HepG2 (cell line): ENCODE measurements at regions not wholly inside any gene's neighbourhood (a gene's known extent, or its start where the extent isn't known, plus 50 kb on each side); places are given as distances from the start of the nearest gene placed in this dataset.

ENCODE experiments used
- ATAC-seq: fragments of 200-7000 bp; cut with Tn5 transposase; 3 replicates; pipeline ENCODE4 v1.9.1; 2020; ENCODE audit warnings: mild to moderate bottlenecking, moderate library complexity
- BruUV-seq: library from RNA; stranded (reverse); fragments of 400-500 nt; replicated peaks from 2 replicates; lab custom pipeline; 2021; lab: Mats Ljungman, UMichigan
- CTCF ChIA-PET: fragments of 300-600 bp; formaldehyde crosslinking; extraction: SDS; loops from one replicate; lab custom pipeline; 2021; ENCODE audit warnings: low total read pairs, inconsistent platforms, low intra/inter-chr PET ratio; lab: Yijun Ruan, JAX
- POLR2A ChIA-PET: fragments of 350-600 bp; sonication (Branson Sonifier 250); formaldehyde crosslinking; loops from one replicate; lab custom pipeline; 2020; ENCODE audit warnings: antibody characterized with exemption, inconsistent platforms; lab: Yijun Ruan, JAX
- DNase-seq: peaks from one replicate; pipeline ENCODE4 v3.0.0-alpha.2; 2015; ENCODE audit warnings: low spot score
- FAIRE-seq: peaks from 3 replicates; lab custom pipeline; 2011; peaks lifted over from hg19 to GRCh38; lab: Jason Lieb, UNC
- H2AFZ ChIP-seq: one replicate; pipeline ENCODE4 v1.6.1; 2011; ENCODE audit warnings: low read length, inconsistent platforms
- H3K27ac ChIP-seq: fragments of 300-600 bp; 3 replicates; pipeline ENCODE4 v1.8.0; 2011; ENCODE audit warnings: mixed run types, mild to moderate bottlenecking, mixed read lengths, low read length, inconsistent platforms; ENCODE audit not compliant: insufficient read depth; ENCODE audit errors: extremely low read length
- H3K27me3 ChIP-seq, 2 experiments: fragments of 200-600 bp in 1 of 2; 2 replicates in 1 of 2; 3 replicates in 1 of 2; pipeline versions ENCODE4 v1.6.0 to v1.8.0; 2011; ENCODE audit warnings: low read length in 2 of 2, mild to moderate bottlenecking in 2 of 2, moderate library complexity in 2 of 2, inconsistent platforms in 1 of 2; ENCODE audit not compliant: insufficient read depth in 2 of 2, control insufficient read depth in 1 of 2
- H3K36me3 ChIP-seq, 2 experiments: fragments of 200-600 bp in 1 of 2; replicated peaks in 1 of 2; 2 replicates in 1 of 2; 3 replicates in 1 of 2; pipeline versions ENCODE4 v1.5.1 to v1.8.0; 2011; ENCODE audit warnings: low read length in 2 of 2, inconsistent platforms in 1 of 2; ENCODE audit not compliant: insufficient read depth in 2 of 2, control insufficient read depth in 1 of 2
- H3K4me1 ChIP-seq: 2 replicates; pipeline ENCODE4 v1.5.1; 2012; ENCODE audit warnings: low read length, inconsistent platforms; ENCODE audit not compliant: insufficient read depth
- H3K4me2 ChIP-seq: 2 replicates; pipeline ENCODE4 v1.6.0; 2011; ENCODE audit warnings: low read depth, low read length, inconsistent platforms
- H3K4me3 ChIP-seq, 3 experiments: fragments of 200-600 bp in 1 of 3; sonication (generic), shearing (Covaris generic) in 1 of 3; replicated peaks in 1 of 3; 2 replicates each; pipeline ENCODE4 v1.5.1; 2011 to 2016; ENCODE audit warnings: low read length in 3 of 3, inconsistent platforms in 2 of 3, low read depth in 2 of 3, mild to moderate bottlenecking in 2 of 3, control low read depth in 1 of 3, mixed read lengths in 1 of 3; ENCODE audit not compliant: insufficient read depth in 1 of 3
- H3K79me2 ChIP-seq: one replicate; pipeline ENCODE4 v1.6.1; 2011; ENCODE audit warnings: low read length, inconsistent platforms; ENCODE audit not compliant: insufficient read depth
- H3K9ac ChIP-seq: 2 replicates; pipeline ENCODE4 v1.6.0; 2011; ENCODE audit warnings: mild to moderate bottlenecking, low read depth, low read length, inconsistent platforms; ENCODE audit not compliant: insufficient read depth
- H3K9me3 ChIP-seq: 2 replicates; pipeline ENCODE4 v1.5.1; 2012; ENCODE audit warnings: mild to moderate bottlenecking, low read length
- H4K20me1 ChIP-seq: 2 replicates; pipeline ENCODE4 v1.6.0; 2011; ENCODE audit warnings: inconsistent platforms, mild to moderate bottlenecking, low read length, moderate library complexity; ENCODE audit not compliant: insufficient read depth
- ARID2 ChIP-seq: sonication (generic); formaldehyde crosslinking; IDR thresholded peaks from 2 replicates; pipeline ENCODE4 v1.8.1; 2022; ENCODE audit warnings: mild to moderate bottlenecking, missing genetic modification reagents, borderline replicate concordance
- ARNT ChIP-seq: fragments of 450-650 bp; IDR thresholded peaks from 2 replicates; pipeline ENCODE4 v1.6.1; 2017
- DDIT3 ChIP-seq: sonication (generic); formaldehyde crosslinking; IDR thresholded peaks from 2 replicates; pipeline ENCODE4 v1.4.0; 2020; ENCODE audit warnings: mild to moderate bottlenecking, missing genetic modification reagents
- EZH2 ChIP-seq: conservative IDR thresholded peaks from 2 replicates; pipeline ENCODE4 v1.6.1; 2012; ENCODE audit warnings: mild to moderate bottlenecking, low read depth, low read length, moderate library complexity
- KLF11 ChIP-seq: IDR thresholded peaks from 2 replicates; pipeline ENCODE4 v1.6.1; 2016; ENCODE audit warnings: missing compliant biosample characterization
- MAFK ChIP-seq, 2 experiments: IDR thresholded peaks in 1 of 2; conservative IDR thresholded peaks in 1 of 2; 2 replicates each; pipeline ENCODE4 v1.6.1; 2011; ENCODE audit warnings: improper control_type of control experiment in 2 of 2, low read length in 2 of 2
- NFYC ChIP-seq: IDR thresholded peaks from 2 replicates; pipeline ENCODE4 v1.6.1; 2016; ENCODE audit warnings: missing genetic modification reagents, missing compliant biosample characterization
- NR2F6 ChIP-seq, 2 experiments: IDR thresholded peaks; 2 replicates each; pipeline ENCODE4 v1.6.1; 2016; ENCODE audit warnings: antibody characterized with exemption in 1 of 2, mild to moderate bottlenecking in 1 of 2
- PHB2 ChIP-seq: fragments of 450-650 bp; IDR thresholded peaks from 2 replicates; pipeline ENCODE4 v1.6.1; 2018; ENCODE audit not compliant: partially characterized antibody
- RCOR2 ChIP-seq: IDR thresholded peaks from 2 replicates; pipeline ENCODE4 v1.6.1; 2016; ENCODE audit warnings: missing biosample characterization, missing genetic modification reagents
- RFX3 ChIP-seq: IDR thresholded peaks from 2 replicates; pipeline ENCODE4 v1.6.1; 2016; ENCODE audit warnings: missing biosample characterization, missing genetic modification reagents
- TRIM24 ChIP-seq: sonication (generic); formaldehyde crosslinking; IDR thresholded peaks from 2 replicates; pipeline ENCODE4 v1.8.0; 2022; ENCODE audit warnings: mild to moderate bottlenecking, missing genetic modification reagents
- ZNF543 ChIP-seq: sonication (generic); formaldehyde crosslinking; IDR thresholded peaks from 2 replicates; pipeline ENCODE4 v1.4.0; 2020; ENCODE audit warnings: mild to moderate bottlenecking, missing genetic modification reagents
- WGBS: methylation state at CpG from one replicate; pipeline ENCODE4 v1.1.6; 2017; ENCODE audit warnings: low lambda C conversion rate; 5-methylcytosine and 5-hydroxymethylcytosine counted together
- in situ Hi-C: cut with HindIII; loops from 2 replicates; pipeline ENCODE4 v1.10.0; 2017; ENCODE audit warnings: low pct_unique_long_range_greater_than_20kb; ENCODE audit not compliant: extremely low pct_ligation_motif_present
- intact Hi-C: fragments of 100-400 bp; cut with micrococcal nuclease; formaldehyde crosslinking; loops from one replicate; pipeline ENCODE4 v1.10.0; 2022; ENCODE audit not compliant: unreplicated experiment
- TF ChIP-seq, protein P1 (sequence below): sonication (generic); formaldehyde crosslinking; IDR thresholded peaks from 2 replicates; pipeline ENCODE4 v1.5.0; 2020; ENCODE audit warnings: missing genetic modification reagents
- TF ChIP-seq, protein P2 (sequence below): sonication (generic); formaldehyde crosslinking; IDR thresholded peaks from 2 replicates; pipeline ENCODE4 v1.8.0; 2022; ENCODE audit warnings: missing genetic modification reagents, mild to moderate bottlenecking, borderline replicate concordance

DNA sequence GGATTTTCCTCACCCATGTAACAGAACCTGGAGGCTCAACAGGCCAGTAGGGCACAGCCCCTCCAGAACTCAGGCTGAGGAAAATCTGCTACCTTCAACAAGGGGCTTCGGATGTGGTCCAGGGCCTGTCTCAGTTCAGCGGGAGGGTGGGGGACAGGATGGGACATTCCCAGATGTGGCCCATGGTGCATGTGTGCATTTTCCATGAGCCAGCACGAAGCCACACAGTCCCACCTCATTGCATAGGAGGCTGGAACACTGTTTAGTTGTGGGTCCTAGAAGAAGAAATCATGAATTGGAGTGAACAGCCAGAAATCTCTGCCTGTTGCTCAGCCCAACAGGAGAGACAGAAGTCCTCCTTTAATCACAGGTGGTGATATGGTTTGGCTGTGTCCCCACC lies 469.6 kb upstream of the MYT1L start:
- ChIA-PET POLR2A (no interaction called here), CTCF (no interaction called here)
- WGBS = 30% methylated on average over 2 of the region's 3 CpGs
- no peak for DNase-seq
- Histone ChIP-seq H3K4me3 (no peak overlapping the region), H3K9me3 (no peaks in the 10 kb centered on the region), H3K4me2 (no peak overlapping the region), H3K27me3 (peaks cover 5 to 34% of the 10 kb centered on the region in 2 experiments; a peak in 4 of 5 replicates), H3K4me1 (no peaks in the 10 kb centered on the region), H3K36me3 (no peaks in the 10 kb centered on the region), H4K20me1 (no peaks in the 10 kb centered on the region), H3K9ac (no peak overlapping the region), H3K79me2 (no peaks in the 10 kb centered on the region), H2AFZ (no peak overlapping the region), H3K27ac (no peak overlapping the region)
- no peak for ATAC-seq
- in situ Hi-C loops (no loop called here), intact Hi-C loops (no loop called here)
- FAIRE-seq = no peak
- no TSS peak for BruUV-seq
- no peak for TF ChIP-seq ZNF543
- TF ChIP-seq NFYC = no peak
- TF ChIP-seq RFX3 (CRISPR knock-in tag) = no peak
- no peak for TF ChIP-seq ARID2 (CRISPR knock-in tag)
- TF ChIP-seq MAFK (conservative IDR thresholded peaks at IDR 0.05 in 1 of 2, IDR thresholded peaks at IDR 0.05 in 1 of 2; ENCODE audit: low read length in 2 of 2) = no peak
- no peak for TF ChIP-seq ARNT
- no peak for TF ChIP-seq EZH2
- TF ChIP-seq, protein P1, sequence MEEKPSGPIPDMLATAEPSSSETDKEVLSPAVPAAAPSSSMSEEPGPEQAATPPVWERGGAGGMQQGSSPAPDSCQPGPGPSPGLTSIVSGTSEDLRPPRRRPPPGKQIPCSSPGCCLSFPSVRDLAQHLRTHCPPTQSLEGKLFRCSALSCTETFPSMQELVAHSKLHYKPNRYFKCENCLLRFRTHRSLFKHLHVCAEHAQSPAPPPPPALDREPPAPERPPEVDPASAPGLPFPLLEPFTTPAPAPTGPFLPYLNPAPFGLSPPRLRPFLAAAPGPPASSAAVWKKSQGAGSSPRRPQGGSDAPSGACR = no peak
- TF ChIP-seq RCOR2 = no peak
- TF ChIP-seq, protein P2, sequence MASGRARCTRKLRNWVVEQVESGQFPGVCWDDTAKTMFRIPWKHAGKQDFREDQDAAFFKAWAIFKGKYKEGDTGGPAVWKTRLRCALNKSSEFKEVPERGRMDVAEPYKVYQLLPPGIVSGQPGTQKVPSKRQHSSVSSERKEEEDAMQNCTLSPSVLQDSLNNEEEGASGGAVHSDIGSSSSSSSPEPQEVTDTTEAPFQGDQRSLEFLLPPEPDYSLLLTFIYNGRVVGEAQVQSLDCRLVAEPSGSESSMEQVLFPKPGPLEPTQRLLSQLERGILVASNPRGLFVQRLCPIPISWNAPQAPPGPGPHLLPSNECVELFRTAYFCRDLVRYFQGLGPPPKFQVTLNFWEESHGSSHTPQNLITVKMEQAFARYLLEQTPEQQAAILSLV (CRISPR knock-in tag) = no peak
- TF ChIP-seq DDIT3 = no peak
- TF ChIP-seq NR2F6 (IDR thresholded peaks at IDR 0.05) = no peak
- no peak for TF ChIP-seq NR2F6 (CRISPR knock-in tag; IDR thresholded peaks at IDR 0.05)
- TF ChIP-seq PHB2 = no peak
- no peak for TF ChIP-seq TRIM24 (CRISPR knock-in tag)
- no peak for TF ChIP-seq KLF11 (CRISPR knock-in tag)
